ENCODE measurements at regions not wholly inside any gene's neighbourhood (a gene's known extent, or its start where the extent isn't known, plus 50 kb on each side); places are given as distances from the start of the nearest gene placed in this dataset.

DNA sequence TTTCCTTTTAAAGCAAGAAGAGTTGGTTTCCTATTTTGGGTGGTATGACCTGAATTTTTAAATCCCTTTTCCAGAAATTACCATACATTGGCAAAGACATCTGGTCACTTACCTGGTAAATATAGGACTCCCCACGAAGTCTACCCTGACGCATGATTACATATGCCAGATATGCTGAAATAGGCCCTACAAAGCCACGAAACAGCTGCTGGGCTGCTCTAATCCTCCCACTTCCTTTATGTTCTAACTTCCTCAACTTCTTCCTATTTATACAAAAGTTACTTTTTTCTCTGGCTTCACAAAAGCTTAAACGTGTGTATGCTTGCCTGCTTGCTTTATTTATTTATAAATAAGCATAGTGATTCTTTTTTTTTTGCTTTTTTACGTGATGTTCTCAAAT, 186.0 kb upstream of the EPHA4 start:
- TF ChIP-seq, protein P1, sequence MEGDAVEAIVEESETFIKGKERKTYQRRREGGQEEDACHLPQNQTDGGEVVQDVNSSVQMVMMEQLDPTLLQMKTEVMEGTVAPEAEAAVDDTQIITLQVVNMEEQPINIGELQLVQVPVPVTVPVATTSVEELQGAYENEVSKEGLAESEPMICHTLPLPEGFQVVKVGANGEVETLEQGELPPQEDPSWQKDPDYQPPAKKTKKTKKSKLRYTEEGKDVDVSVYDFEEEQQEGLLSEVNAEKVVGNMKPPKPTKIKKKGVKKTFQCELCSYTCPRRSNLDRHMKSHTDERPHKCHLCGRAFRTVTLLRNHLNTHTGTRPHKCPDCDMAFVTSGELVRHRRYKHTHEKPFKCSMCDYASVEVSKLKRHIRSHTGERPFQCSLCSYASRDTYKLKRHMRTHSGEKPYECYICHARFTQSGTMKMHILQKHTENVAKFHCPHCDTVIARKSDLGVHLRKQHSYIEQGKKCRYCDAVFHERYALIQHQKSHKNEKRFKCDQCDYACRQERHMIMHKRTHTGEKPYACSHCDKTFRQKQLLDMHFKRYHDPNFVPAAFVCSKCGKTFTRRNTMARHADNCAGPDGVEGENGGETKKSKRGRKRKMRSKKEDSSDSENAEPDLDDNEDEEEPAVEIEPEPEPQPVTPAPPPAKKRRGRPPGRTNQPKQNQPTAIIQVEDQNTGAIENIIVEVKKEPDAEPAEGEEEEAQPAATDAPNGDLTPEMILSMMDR (conservative IDR thresholded peaks at IDR 0.05 in 1 of 2, IDR thresholded peaks at IDR 0.05 in 1 of 2; ENCODE audit: extremely low read depth in 1 of 2, insufficient read depth in 1 of 2, low read depth in 1 of 2, low read length in 2 of 2) = no peak
- TF ChIP-seq EZH2 (IDR thresholded peaks at IDR 0.05; ENCODE audit: borderline replicate concordance, low read length) = no peak

Measured in mammary epithelial cell (primary cell).